Activated gamma-delta T cell treated with Interleukin-2 at 50 U/mL for 16 hours (primary cell): ENCODE measurements at regions not wholly inside any gene's neighbourhood (a gene's known extent, or its start where the extent isn't known, plus 50 kb on each side); places are given as distances from the start of the nearest gene placed in this dataset.
"Not testable (repeated sequence)": the region's sequence is repeated elsewhere in the genome, so short reads cannot be mapped to it uniquely, and the experiment has no call there.

Experiments
- DNase-seq: peaks from one replicate; pipeline ENCODE4 v3.0.0-alpha.2; 2020

- no peak for DNase-seq
These were observed 1116.2 kb downstream of the SUCLG1 start for GRCh38 chr2:83342860-83343329.

- no peak for DNase-seq
These were observed 1118.7 kb downstream of the SUCLG1 start for GRCh38 chr2:83340424-83340823.

- not testable (repeated sequence) for DNase-seq
These were observed 1119.1 kb downstream of the SUCLG1 start for GRCh38 chr2:83339942-83340341.

GRCh38 chr2:83331810-83332209, 1127.3 kb downstream of the SUCLG1 start:
- no peak for DNase-seq

GRCh38 chr2:83323038-83323437, 1136.0 kb downstream of the SUCLG1 start:
- DNase-seq: no peak

- DNase-seq: no peak
These were observed 1139.0 kb downstream of the SUCLG1 start for GRCh38 chr2:83320053-83320452.

GRCh38 chr2:83305758-83306378, 1153.2 kb downstream of the SUCLG1 start:
- DNase-seq: no peak

GRCh38 chr2:83291083-83291482, 1168.0 kb downstream of the SUCLG1 start:
- DNase-seq: no peak

- DNase-seq: no peak
These were observed 1176.2 kb downstream of the SUCLG1 start for GRCh38 chr2:83282841-83283240.

GRCh38 chr2:83282043-83282795, 1176.9 kb downstream of the SUCLG1 start:
- DNase-seq: no peak

- no peak for DNase-seq
These were observed 1178.7 kb downstream of the SUCLG1 start for GRCh38 chr2:83280391-83280790.

- DNase-seq: no peak
These were observed 1185.8 kb downstream of the SUCLG1 start for GRCh38 chr2:83273322-83273721.

GRCh38 chr2:83261591-83262136, 1197.4 kb downstream of the SUCLG1 start:
- no peak for DNase-seq

GRCh38 chr2:83253848-83254247, 1205.2 kb downstream of the SUCLG1 start:
- no peak for DNase-seq

GRCh38 chr2:83251321-83251872, 1207.7 kb downstream of the SUCLG1 start:
- DNase-seq: no peak

GRCh38 chr2:83245806-83246537, 1213.1 kb downstream of the SUCLG1 start:
- not testable (repeated sequence) for DNase-seq

GRCh38 chr2:83240611-83241010, 1218.5 kb downstream of the SUCLG1 start:
- no peak for DNase-seq

GRCh38 chr2:83238111-83238510, 1221.0 kb downstream of the SUCLG1 start:
- DNase-seq: no peak

- DNase-seq: no peak
These were observed 1224.8 kb downstream of the SUCLG1 start for GRCh38 chr2:83234246-83234645.

GRCh38 chr2:83233781-83234180, 1225.3 kb downstream of the SUCLG1 start:
- DNase-seq: no peak

- no peak for DNase-seq
These were observed 1225.8 kb downstream of the SUCLG1 start for GRCh38 chr2:83233326-83233725.

GRCh38 chr2:83229443-83229842, 1229.6 kb downstream of the SUCLG1 start:
- DNase-seq: no peak

- DNase-seq: no peak
These were observed 1234.4 kb downstream of the SUCLG1 start for GRCh38 chr2:83224591-83225200.
